DOHH2 (cell line): ENCODE measurements at regions not wholly inside any gene's neighbourhood (a gene's known extent, or its start where the extent isn't known, plus 50 kb on each side); places are given as distances from the start of the nearest gene placed in this dataset.

Source experiments
- EZH2phosphoT487 ChIP-seq: fragments of 200-600 bp; sonication (generic); IDR thresholded peaks from 2 replicates; pipeline ENCODE4 v1.6.1; 2017; ENCODE audit warnings: borderline replicate concordance, mild to moderate bottlenecking, antibody characterized with exemption, low read length, moderate library complexity, mixed read lengths
- TF ChIP-seq, protein P1 (sequence below): fragments of 200-600 bp; sonication (generic); IDR thresholded peaks from one replicate; pipeline ENCODE4 v1.5.1; 2014; ENCODE audit warnings: antibody characterized with exemption, mild to moderate bottlenecking, low read depth, low read length; ENCODE audit not compliant: poor library complexity, severe bottlenecking

GRCh38 chr1:203419558-203419957, 56.0 kb upstream of the PRELP start:
- TF ChIP-seq, protein P1, sequence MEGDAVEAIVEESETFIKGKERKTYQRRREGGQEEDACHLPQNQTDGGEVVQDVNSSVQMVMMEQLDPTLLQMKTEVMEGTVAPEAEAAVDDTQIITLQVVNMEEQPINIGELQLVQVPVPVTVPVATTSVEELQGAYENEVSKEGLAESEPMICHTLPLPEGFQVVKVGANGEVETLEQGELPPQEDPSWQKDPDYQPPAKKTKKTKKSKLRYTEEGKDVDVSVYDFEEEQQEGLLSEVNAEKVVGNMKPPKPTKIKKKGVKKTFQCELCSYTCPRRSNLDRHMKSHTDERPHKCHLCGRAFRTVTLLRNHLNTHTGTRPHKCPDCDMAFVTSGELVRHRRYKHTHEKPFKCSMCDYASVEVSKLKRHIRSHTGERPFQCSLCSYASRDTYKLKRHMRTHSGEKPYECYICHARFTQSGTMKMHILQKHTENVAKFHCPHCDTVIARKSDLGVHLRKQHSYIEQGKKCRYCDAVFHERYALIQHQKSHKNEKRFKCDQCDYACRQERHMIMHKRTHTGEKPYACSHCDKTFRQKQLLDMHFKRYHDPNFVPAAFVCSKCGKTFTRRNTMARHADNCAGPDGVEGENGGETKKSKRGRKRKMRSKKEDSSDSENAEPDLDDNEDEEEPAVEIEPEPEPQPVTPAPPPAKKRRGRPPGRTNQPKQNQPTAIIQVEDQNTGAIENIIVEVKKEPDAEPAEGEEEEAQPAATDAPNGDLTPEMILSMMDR = no peak
- no peak for TF ChIP-seq EZH2phosphoT487
